K562 (cell line): ENCODE measurements at regions not wholly inside any gene's neighbourhood (a gene's known extent, or its start where the extent isn't known, plus 50 kb on each side); places are given as distances from the start of the nearest gene placed in this dataset.

Experiments
- E2F3 ChIP-seq: fragments of 250-450 bp; sonication (Bioruptor Pico); IDR thresholded peaks from 2 replicates; pipeline ENCODE4 v1.4.0; 2020; ENCODE audit warnings: mild to moderate bottlenecking
- FIP1L1 ChIP-seq: fragments of 200-400 bp; formaldehyde crosslinking; IDR thresholded peaks from 2 replicates; pipeline ENCODE4 v1.6.1; 2018; ENCODE audit warnings: mild to moderate bottlenecking, low read depth, low read length; ENCODE audit not compliant: poor library complexity, severe bottlenecking
- ZNF12 ChIP-seq: sonication (generic); formaldehyde crosslinking; IDR thresholded peaks from 2 replicates; pipeline ENCODE4 v1.4.0; 2020; ENCODE audit warnings: mild to moderate bottlenecking, missing genetic modification reagents
- ZNF174 ChIP-seq: fragments of 250-450 bp; sonication (Bioruptor Pico); IDR thresholded peaks from 2 replicates; pipeline ENCODE4 v1.4.0; 2020; ENCODE audit warnings: mild to moderate bottlenecking
- TF ChIP-seq, protein P1 (sequence below): fragments of 250-450 bp; sonication (Bioruptor Pico); IDR thresholded peaks from 2 replicates; pipeline ENCODE4 v1.4.0; 2020; ENCODE audit warnings: mild to moderate bottlenecking
- TF ChIP-seq, protein P2 (sequence below): fragments of 250-450 bp; sonication (Bioruptor Pico); IDR thresholded peaks from 2 replicates; pipeline ENCODE4 v1.8.0; 2022; ENCODE audit warnings: moderate library complexity, mild to moderate bottlenecking, inconsistent platforms

DNA sequence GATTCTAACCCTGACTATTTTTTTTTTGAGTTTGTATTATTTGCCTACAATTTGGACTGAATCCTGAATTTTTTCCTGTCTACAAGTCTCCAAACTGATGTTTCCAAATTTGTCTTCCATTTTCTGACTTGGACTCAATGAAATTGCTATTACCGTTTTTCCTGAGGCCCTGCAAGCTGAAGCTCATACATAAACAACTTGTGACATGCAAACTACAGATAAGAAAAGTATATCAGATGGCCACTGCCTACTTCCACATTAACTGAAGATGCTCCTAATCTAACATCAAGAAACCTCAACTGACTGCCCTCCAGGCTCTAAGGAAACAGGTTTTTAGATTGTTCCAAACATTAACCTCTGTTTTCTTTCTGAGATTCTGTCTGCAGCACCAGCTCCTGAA, 51.1 kb upstream of the KLHDC7A start (continued):
- TF ChIP-seq FIP1L1 (no peak), E2F3 (CRISPR knock-in tag) (no peak), ZNF12 (CRISPR knock-in tag) (no peak), ZNF174 (CRISPR knock-in tag) (no peak)
- TF ChIP-seq, protein P1, sequence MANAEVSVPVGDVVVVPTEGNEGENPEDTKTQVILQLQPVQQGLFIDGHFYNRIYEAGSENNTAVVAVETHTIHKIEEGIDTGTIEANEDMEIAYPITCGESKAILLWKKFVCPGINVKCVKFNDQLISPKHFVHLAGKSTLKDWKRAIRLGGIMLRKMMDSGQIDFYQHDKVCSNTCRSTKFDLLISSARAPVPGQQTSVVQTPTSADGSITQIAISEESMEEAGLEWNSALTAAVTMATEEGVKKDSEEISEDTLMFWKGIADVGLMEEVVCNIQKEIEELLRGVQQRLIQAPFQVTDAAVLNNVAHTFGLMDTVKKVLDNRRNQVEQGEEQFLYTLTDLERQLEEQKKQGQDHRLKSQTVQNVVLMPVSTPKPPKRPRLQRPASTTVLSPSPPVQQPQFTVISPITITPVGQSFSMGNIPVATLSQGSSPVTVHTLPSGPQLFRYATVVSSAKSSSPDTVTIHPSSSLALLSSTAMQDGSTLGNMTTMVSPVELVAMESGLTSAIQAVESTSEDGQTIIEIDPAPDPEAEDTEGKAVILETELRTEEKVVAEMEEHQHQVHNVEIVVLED = peak; percentile 42; the same call in 1 of the 2 replicates
- TF ChIP-seq, protein P2, sequence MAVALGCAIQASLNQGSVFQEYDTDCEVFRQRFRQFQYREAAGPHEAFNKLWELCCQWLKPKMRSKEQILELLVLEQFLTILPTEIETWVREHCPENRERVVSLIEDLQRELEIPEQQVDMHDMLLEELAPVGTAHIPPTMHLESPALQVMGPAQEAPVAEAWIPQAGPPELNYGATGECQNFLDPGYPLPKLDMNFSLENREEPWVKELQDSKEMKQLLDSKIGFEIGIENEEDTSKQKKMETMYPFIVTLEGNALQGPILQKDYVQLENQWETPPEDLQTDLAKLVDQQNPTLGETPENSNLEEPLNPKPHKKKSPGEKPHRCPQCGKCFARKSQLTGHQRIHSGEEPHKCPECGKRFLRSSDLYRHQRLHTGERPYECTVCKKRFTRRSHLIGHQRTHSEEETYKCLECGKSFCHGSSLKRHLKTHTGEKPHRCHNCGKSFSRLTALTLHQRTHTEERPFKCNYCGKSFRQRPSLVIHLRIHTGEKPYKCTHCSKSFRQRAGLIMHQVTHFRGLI (CRISPR knock-in tag) = peak; percentile 8; the same call in 1 of the 2 replicates
- TF ChIP-seq, all 486 proteins: peak for 47
